GM18907 (cell line): ENCODE measurements at regions not wholly inside any gene's neighbourhood (a gene's known extent, or its start where the extent isn't known, plus 50 kb on each side); places are given as distances from the start of the nearest gene placed in this dataset.
"Not testable (repeated sequence)": the region's sequence is repeated elsewhere in the genome, so short reads cannot be mapped to it uniquely, and the experiment has no call there.

Source experiments
- ATAC-seq: cut with Tn5 transposase; IDR thresholded peaks from one replicate; pipeline ENCODE4 v1.9.1; 2021; ENCODE audit warnings: mild to moderate bottlenecking, moderate library complexity; ENCODE audit not compliant: unreplicated experiment

DNA sequence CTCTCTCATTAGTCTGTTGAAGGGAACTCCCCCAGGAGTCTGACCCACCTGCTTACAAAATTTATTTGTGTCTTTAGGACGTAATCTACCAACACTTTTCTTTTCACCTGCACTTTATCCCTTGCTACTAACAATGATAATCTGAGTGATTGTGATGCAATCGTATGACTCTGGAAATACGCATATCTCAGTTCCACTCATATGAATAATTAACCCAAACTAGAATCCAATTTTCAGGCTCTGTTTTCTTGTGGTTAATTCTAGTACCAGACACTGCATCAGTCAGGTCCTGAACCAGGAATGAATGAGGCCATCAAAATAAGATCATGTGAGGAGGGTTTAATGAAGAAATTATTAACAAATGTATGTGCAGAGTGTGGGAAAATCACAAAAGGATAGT is 158.4 kb upstream of the SRD5A2 start:
- ATAC-seq: no peak

DNA sequence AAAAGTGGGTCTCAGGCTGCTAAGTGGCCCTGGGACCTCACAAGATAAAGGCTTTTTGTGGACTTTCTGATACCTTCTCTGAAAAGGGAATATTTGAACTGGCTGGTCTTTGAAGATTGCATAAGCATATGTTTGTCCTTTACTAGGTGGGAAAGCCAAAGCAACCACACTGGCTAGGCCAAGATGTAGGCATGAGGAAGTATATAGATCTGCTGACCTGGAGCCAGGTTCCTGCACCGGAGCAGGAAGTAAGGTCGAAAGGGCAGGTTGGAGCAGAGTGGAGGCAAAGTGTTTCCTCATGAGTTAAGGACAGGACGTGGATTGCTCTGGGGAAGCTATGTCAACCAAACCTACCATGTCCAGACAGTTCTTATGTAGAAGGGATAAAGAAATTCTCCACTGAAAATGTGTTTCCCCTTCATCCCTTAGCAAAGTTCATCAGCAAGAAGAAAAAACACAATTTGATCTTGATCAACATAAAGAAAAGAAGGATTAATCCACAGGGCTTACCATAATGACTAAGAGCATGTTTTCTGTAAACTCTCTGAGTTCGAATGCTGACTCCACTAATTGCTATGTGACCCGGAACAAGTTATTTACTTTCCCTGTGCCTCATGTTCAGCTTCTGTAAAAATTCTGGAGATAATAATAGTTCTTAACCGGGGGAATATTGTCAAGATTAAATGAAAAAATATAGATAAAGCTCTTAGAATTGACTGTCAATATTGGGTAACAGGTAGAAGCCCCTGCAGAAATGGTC is 156.1 kb upstream of the SRD5A2 start:
- no peak for ATAC-seq

DNA sequence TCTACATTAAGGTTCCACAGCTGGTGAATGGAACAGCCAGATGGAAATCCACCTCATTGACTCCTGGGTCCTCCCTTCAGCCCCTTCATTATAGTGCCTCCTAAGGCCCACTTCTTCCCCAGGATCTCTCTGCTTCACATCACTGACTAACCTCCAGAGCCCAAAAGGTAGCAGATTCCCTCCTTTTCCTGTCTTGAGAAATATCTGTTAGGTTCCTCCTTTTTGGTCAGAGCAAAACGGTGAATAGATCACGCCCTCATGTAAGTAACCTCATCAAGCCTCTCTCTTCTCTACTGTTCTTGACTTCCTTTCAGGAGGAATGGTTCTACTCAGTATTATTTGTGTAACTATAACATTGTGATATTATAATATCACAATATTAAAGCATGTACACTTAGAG is 155.0 kb upstream of the SRD5A2 start:
- ATAC-seq: no peak

DNA sequence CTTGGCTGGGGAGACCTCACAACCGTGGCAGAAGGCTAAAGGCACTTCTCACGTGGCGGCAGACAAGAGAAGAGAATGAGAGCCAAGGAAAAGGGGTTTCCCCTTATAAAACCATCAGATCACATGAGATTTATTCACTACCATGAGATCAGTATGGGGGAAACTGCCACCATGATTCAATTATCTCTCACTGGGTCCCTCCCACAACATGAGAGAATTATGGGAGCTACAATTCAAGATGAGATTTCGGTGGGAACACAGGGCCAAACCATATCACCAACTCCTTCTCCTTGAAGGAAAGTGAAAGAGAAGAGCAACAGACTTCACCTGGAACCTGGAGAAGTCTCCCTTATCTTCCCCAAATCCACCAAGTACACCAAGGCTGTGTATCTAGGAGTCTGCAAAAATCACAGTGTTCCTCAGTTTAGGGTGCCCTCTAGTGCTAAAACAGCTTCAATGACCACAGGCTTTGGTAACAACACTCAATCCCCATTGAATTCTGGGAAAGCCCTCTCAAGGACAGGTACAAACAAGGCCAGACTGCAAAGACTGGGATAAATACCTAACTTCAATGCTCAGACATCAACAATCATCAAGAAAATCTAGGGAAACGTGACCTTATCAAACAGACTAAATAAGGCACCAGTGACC is 148.8 kb upstream of the SRD5A2 start:
- no peak for ATAC-seq

DNA sequence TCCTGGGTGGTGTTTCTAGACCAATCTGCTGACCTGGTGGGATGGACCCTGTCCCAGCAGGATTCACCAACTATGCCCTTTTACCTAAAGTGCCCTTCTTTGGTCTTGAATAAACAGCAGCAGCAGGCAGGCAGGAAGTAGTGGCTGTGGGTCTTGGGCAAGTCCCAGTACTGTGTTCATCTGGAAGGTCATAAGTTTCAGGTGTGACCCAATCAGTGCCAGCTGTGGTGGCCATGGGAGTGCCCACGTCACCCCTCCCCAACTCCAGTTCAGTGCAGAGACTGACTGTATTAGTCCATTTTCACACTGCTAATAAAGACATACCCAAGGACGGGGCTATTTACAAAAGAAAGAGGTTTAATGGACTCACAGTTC is 148.3 kb upstream of the SRD5A2 start:
- no peak for ATAC-seq

DNA sequence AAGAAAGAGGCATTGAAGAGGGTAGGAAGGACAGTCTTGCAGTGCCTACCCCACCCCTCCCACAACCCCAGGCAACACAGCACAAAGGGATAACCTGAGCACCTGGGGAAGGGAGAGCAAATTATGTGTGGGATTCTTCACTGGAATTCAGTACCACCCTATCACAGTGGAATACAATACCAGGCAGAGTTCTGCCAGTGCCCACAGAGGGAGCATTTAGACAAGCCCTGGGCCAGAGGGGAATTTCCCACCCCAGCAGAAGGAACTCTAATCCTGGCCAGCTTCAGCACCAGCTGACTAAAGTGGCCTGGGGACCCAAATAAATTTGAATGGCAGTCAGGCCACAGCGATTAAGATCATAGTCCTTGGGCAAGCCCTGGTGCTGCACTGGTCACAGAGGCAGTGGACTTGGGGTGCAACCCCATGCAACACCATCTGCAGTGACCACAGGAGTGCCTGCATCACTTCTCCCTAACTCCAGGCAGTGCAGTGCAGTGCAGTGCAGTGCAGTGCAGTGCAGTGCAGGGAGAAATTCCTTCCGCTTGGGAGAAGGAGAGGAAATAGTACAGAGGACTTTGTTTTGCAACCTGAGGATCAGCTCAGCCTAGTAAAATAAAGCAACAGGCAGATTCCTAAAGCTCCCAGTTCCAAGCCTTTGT is 147.8 kb upstream of the SRD5A2 start:
- no peak for ATAC-seq

DNA sequence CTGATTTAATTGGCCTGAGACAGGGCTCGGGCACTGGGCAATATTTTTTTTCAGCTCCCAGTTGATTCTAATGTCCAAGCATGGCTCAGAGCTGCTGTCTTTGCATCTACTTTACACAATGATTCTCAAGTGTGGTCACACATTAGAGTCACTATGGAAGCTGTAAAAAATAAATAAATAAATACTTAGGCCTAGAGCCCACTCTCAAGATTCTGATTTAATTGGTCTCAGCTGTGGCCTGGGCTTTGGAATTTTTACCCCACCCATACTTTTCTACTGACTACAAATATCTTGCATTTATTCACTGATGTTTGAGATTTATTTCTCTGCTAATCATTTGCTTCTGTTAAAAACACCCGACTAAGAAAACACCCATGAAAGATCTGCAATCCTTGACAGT is 145.7 kb upstream of the SRD5A2 start:
- no peak for ATAC-seq

DNA sequence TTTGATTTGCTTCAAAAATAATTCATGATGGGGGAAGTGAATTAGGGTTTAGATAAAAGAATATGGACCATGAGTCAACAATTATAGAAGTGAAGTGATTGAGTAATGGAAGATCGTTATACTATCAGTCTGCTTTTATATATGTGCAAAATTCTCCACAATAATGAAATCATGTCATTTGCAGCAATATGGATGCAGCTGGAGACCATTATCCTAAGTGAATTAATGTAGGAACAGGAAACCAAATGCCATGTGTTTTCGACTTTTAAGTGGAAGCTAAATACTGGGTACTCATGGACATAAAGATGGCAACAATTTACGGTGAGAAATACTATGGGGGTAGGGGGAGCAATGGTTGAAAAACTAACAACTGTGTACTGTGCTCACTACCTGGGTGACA is 144.7 kb upstream of the SRD5A2 start:
- ATAC-seq: no peak

DNA sequence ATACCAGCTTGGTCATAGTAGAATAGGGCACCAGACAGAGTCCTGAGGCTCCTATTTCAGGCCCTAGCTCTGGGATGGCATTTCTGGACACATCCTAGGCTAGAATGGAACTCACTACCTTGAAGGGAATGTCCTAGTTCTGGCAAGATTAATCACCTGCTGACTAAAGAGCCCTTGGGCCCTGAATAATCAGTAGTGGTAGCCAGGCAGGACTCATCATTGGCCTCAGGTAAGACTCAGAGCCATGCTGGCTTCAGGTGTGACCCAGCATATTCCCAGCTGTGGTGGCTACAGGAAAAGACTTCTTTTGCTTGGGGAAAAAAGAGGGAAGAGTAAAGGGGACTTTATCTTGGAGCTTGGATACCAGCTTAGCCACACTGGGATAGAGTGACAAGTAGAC is 131.0 kb upstream of the SRD5A2 start:
- no peak for ATAC-seq

DNA sequence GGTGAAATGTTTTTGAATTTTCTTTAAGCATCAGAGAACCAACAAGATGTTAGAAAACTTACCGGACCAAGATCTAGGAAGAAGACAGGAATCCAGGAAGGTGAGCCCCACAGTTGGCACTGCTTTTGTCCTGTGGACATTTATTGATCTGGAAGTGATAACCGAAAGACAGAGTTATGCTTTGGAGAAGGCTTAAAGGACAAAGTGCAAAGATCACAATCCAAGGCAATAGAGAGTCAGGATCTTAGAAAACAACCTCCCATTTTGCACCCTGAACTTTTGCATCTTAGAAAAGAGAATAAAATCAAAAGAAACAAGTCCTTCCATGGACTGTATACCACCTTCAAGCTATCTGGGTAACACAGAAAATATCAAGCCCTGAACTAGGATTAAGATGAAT is 129.4 kb upstream of the SRD5A2 start:
- ATAC-seq: no peak

DNA sequence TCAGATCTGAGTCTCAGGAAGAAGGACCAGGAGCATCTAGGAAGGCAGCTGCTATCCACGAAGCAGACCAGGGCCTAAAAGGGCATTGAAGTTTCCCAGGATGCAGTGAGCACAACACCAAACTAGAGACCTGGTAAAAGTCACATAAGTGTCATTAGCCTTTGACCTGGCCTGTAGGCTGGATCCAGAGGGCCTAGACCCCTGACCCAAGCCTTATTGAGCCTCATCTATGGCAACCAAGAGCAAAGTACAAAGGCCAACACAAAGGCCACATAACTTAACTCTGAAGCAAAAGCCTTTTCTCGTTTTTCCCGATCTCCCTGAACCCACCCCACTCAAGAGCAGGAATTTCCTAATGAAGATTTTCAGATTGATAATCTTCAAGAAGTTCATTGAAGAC is 127.3 kb upstream of the SRD5A2 start:
- no peak for ATAC-seq

DNA sequence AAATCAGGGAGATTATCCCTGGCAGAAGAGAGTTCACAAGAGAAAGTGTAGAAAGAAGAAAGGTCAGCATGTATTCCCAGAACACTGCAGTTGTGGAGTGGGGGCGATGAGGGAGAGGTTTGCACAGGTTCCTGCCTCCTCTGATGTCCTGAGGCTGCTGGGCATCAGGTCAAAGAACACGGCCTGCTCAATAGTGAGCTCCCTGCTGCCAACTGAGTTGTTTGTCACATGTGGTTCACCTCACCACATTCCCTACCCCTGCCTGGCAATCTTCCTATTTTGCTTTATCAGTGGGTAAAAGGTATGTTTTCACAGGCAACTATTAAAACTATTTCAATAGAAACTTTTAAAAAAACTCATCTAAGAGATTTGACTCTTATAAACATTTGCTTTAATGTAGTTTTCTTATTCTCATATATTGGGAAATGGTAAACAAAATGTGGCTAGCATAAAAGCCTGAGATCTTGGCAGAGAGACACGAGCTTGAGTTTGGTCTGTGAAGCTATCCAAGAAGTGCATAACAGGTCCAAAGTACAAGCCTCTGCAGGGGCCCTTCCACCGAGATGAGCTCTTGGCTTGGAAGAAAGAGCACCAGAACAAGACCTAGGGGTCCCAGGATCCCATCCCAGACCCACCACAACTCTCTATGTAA is 123.9 kb upstream of the SRD5A2 start:
- no peak for ATAC-seq

DNA sequence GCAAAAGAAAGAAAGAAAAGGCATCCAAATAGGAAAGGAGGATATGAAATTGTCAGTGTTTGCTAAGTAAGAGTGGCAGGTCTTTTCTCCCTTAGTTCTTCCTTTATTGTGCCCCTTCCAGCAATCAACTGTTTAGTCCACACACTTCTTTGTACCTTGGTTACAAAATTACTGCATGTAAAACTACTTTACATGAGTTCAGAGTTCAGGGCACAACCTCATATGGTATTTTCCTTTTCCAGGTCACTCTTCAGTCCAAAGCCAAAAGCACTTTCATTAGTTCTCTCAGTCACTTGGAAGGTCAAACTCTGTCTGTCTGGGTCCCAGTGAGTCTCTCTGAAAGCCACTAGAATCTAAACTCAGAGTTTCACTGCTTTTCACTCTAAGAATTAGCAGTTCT is 122.5 kb upstream of the SRD5A2 start:
- ATAC-seq: no peak

DNA sequence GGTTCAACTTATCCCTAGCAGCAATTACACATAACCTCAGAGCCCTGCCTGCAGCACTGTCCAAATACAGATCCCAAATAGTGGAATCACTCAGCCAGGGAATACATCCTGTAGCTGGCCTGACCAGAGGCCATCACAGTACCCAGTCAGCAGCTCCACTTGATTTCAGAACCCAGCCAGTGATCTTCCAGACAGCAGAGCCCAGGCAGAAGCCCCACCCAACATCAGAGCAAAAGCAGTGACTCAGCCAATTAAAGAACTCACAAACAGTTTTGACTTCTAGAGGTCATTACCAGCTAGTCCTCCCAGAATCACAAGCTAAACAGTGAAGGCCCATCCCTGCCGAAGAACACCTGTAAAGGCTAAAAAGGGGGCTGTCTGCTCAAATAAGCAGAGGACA is 118.0 kb upstream of the SRD5A2 start:
- no peak for ATAC-seq

DNA sequence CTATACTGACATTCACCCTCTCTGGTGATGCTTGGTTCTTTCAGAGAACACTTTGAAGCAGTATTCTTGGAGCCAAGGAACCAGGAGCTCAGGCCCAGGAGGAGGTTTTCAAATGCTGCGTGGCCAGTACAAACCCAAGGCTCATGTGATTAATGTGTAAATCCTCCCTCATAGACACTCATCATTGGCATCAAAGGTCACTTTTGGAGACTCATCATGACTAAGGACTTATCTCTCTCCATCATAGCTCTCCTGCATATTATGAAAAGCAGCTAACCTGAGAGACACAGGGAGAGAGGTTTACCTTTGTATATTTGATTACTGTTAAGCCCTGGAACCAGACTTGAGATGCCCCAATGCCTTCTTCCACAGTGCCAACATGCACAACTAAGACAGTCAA is 115.3 kb upstream of the SRD5A2 start:
- no peak for ATAC-seq

DNA sequence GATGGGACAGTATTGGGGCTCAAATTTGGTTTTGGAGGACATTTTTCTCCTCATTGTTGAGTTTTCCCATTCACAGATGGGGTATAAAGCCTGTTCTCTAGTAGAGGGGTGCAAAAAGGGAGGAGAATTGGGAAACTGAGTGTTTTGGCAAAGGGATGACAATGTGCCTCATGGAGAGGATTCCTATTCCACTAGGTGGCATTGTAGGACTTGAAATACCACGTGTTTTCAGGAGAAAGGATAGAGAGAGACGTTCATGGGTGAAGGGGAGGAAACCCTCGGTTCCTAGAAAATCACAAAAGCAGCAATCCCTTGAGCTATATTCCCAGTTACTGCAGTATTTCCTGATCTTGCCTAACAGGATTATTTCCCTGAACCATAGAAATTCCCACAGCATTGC is 113.7 kb upstream of the SRD5A2 start:
- ATAC-seq: no peak

DNA sequence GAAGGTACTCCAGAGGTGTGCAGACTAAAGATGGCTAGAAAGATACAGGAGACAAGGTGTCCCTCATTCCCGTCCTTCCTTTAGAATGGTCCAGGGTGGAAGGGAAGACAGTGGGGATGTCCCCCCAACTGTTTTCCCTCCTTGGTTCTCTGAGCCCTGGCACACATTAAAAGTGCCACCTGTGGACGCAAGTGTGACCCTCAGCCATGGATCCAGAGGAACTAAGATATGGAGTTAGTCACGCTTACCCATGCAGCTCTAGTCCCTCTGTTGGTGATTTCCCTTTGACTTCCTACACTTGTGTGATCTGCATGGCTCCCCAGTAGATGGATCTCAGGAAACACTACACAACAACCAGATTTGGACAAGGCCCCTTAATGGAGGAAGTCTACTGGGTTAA is 113.1 kb upstream of the SRD5A2 start:
- ATAC-seq: no peak

DNA sequence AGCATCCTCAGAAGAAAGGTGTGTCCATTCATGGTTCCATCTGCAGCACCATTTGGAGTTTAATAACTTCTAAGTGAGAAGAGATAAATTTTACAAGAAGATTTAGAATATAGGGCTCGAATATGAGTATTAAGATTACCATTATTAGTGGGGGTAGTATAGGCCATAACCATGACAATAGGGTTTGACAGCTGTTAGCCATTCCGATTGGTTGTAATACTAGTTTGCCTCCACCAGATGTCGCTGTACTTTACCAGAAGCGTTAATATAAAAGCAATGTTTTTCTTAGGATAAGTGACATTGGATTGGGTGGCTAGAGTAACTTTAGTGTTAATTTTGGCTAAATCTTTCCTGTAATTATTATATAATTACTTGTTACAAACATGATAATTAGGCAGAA is 107.5 kb upstream of the SRD5A2 start:
- ATAC-seq: no peak

DNA sequence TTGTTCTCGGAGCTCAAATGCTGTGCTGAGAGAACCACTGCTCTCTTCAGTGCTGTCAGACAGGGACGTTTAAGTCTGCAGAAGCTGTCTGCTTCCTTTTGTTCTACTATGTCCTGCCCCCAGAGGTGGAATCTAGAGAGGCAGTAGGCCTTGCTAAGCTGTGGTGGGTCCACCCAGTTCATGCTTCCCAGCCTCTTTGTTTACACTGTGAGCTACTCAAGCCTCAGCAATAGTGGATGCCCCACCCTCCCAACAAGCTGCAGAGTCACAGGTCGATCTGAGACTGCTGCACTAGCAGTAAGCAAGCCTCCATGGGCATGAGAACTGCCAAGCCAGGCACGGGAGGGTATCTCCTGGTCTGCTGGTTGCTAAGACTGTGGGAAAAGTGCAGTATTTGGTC is 102.8 kb upstream of the SRD5A2 start:
- not testable (repeated sequence) for ATAC-seq

DNA sequence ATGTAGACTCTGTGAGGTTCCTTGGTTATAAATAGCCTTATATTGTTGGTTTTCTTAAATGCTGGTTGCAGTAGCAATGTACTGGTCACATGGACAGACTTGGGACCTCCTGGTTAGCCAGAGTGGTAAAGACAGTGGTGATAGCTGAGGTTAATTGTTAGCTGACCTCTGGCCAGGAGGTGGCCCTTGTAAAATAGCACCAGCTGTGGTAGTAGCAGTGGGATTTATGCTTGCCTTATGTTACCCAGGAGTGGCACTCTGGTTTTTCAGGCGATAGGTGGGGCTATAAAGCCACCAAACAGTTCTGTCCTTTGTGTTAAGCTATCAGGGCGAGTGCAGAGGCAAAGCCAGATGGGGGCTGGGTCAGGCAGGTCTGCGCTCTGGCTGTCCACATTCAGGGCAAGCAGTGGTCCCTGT is 94.8 kb upstream of the SRD5A2 start:
- no peak for ATAC-seq

DNA sequence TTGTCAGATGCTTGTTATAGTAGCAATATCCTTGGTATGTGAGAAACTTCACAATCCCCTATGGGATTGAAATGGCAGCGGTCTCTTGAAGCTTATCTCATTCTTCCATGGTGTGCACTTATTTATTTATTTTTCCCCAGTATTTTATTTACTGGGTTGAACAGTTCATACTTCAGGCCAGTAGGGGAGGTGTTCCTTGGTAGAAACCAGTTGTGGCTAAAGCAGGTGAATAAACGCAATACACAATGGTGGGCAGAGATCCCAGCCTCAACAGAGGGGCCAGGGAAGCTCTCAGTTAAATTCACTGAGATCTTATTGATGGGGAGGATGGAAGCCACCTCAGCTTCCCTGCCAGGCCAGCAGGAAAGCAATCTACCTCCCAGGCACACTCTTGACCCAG is 93.7 kb upstream of the SRD5A2 start:
- ATAC-seq: no peak

DNA sequence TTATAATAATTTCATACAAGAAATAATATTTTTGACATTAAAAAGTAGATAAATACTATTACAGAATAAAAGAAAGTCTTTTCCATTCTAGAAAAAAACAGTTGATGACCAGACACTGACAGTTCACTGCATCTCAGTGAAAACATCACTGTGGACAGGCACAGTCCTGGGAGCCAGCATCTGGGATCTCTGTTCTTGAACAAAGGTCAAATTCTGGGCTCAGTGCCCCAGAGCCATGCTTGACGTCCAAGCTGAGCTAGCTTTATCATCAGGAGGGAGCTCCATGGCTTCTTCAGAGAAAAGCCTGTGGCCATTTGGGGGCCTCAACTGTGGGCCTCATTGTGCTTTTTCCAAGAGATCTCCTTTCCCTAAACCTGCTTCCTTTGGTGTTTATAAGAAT is 86.1 kb upstream of the SRD5A2 start:
- ATAC-seq: no peak
